Stimulated activated CD4-positive, alpha-beta T cell treated with anti-CD3 and anti-CD28 coated beads, Interleukin-12 subunit alpha, Interleukin-12 subunit beta, amount 100 ng/mL, for 24 hours (primary cell): ENCODE measurements at regions not wholly inside any gene's neighbourhood (a gene's known extent, or its start where the extent isn't known, plus 50 kb on each side); places are given as distances from the start of the nearest gene placed in this dataset.
"Not testable (repeated sequence)": the region's sequence is repeated elsewhere in the genome, so short reads cannot be mapped to it uniquely, and the experiment has no call there.

Source experiments
- DNase-seq, 2 experiments: peaks; one replicate each; pipeline ENCODE4 v3.0.0-alpha.2; 2020; ENCODE audit warnings: low read depth in 2 of 2

DNA sequence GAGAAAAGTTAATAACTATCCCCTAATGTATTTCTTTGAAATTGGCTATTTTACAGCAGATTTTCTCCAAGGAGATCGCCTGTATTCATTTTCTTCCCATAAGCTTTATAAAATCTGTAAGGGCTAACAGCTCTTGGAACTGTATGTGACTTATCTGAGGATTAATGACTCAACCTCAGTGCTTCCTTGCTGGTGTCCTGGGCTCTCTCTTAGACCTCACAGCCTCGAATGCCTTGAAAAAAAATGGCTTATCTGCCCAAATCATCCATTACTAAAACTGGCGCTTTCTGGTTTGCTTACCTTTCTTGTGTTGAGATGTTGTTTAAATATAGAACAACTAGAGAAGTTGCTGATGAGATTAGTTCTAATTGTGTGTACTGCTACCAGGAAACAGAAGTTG, 713.6 kb downstream of the SLC4A3 start:
- DNase-seq = no peak

DNA sequence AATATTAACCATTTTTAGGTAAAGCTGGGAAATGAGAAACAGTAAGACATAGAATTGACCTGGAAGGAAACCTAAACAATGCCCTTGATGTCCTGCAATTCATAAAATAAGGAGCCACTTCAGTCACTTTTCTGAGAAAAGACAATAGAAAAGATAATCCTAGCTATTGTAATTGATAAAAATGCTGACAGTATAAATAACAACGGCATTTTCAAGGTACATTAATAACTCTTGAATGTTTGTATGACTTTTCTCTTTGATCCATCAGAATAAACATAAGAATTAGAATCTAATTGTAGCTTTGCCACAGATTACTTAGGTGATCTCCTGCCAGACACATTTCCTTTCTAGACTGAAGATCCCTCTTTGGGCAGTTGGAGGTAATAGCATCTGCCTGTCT, 719.5 kb downstream of the SLC4A3 start:
- no peak for DNase-seq

DNA sequence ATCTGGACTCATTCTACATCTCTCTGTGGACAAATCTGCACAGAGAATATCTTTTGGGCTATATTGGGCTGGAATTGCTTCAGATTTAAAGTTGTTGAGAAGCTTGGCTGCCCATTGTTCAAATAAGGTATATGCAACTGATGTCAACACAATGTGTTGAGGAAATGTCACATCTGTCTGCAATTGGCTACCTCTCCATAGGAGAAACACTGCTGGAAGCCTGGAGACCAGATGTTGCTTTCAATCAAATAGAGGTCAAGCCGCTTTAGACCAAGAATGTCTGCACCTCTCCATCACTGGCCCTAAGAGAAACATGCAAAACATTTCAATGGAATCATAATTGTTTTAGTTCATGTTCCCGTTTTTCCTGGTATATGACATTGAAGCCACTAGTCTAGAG, 720.2 kb downstream of the SLC4A3 start:
- DNase-seq = no peak

DNA sequence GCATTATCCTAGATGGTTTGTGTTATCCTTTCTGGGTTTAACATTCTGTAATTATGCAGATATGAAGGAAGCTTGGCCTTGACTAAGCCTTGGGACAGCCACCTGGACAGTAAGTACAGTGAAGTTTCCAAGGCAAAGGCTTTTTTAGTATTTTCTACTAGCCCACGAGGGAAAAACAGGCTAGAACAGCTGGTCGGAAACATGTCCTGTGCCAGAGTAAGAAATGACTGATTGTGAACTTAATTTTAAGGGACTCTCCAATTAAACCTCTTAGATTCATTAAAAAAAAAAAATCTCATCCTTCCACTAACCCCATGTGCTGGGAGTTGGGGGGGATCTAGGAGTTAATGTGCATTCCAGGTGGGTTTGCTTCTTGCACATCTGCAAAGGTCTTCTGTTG, 720.8 kb downstream of the SLC4A3 start:
- DNase-seq = no peak

DNA sequence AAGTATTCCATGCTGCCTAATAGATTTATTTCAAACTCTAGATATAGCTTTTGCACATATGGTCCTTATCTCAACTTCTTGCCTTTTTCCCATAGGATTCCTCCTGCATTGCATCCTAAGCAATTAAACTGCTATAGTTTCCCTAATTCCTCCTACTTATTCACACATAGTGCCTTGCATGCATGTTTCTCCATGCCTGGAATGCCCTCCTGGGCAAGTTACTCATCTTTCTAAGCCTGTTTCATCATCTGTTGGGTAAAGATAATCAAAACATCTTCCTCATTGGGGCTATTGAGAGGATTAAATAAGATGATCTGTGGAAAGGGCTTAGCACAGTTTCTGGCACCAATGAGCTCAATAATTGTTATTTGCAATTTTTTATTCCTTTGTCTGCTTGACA, 726.5 kb downstream of the SLC4A3 start:
- DNase-seq = no peak

DNA sequence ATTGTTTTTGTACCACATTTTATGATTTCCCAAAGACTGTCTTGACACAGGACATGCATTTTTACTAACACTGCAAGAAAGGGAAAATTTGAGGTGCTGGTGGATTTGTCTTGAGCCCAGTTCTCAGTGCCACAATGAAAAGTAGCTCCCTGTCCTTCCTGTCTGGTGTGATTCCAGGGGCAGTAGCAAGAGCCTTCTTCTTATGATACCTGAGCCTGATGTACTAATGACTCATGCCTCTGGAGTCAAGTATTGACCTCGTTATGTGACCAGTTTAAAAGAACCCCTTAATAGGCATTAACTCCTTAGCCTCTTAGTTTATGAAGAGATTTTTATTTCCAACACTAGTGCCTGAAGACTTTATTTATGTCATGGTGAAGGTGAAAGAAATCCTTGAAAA, 728.6 kb downstream of the SLC4A3 start:
- no peak for DNase-seq

DNA sequence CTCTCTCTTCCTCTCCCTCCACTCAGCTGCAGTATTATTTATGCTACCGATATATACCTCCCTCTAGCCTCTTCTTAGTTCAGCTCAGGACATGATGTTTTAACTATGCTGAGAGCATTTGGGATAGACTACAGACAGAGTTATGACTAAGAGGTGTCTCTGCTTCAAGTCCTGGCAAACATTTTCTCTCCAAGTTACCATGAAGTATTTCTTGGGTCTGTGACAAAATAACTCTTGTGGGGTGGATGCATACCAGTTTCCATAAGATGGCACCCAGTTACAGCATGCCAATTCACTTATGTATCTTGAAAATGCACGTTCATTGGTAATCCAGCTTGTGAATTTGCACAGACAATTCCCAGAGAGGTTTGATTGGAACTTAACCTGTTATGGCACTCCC, 737.6 kb downstream of the SLC4A3 start:
- no peak for DNase-seq

DNA sequence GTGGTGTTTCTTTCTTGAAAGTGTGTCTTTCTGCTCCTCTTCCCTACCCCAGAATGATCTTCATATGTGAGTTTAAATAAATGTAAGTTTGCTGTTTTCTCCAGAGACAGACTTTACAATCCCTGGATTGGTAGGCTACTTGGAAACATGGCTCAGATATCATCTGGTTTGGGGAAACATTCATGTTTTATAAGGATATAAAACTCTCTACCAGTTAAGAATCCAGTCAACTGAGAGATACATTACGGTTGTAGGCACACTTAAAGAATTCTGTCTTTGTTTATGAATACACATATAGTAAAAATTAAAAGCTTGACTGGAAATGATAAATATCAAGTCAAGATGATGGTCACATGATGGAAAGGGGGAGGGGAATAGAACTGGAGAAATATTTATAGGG, 739.3 kb downstream of the SLC4A3 start:
- no peak for DNase-seq

DNA sequence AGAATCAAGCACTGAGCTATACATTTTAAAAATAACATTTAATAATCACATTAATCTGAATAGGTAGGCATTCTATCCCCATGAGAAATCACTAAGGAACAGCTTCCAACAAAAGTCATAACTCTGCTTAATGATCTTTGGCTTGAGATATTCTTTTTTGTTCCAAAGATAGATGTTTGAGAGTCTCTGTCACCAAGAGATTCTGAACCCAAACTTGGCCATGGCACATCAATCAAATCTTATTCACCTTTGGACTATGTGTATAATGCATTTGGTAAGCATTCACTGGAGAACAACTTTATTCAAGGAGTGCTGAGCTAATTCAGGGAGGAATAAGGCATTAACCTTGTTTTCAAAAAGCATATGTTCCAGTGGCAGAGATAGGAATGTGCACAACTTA, 743.3 kb downstream of the SLC4A3 start:
- no peak for DNase-seq

DNA sequence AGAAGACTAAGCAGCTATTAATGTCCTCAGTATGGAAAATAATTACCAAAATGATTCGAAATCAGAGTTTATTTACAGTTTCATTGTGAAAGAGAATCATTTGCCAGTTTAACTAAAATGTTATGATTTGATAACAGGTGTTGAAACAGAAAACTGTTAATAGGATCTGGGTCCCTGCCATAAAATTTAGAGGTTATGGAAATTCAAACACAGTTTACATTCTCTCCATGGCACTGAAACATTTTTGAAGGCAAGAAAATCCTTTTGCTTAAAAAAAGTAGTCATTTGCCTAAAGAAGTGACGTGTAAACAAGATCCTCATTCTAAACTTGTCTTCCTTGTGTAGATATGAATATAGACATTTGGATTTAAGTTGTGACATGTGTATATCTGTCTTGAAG, 743.8 kb downstream of the SLC4A3 start:
- DNase-seq = no peak

DNA sequence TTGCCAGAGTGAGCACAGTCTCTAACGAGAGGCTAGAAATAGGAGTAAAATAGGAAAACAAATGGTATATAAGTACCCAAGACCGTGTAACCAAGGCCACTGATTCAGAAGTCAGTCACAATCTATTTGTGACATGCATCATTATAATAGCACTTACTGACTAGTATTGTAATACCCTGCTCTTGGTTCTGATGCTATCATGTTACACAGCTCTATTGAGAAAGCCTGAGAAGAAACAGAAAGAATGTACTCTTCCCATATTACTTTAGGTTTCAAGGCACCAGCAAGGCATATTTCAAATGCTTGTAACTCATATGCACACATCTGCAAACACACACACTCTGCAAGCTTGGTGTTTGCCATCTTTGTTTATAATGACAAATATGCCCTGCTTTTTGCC, 746.4 kb downstream of the SLC4A3 start:
- DNase-seq = no peak

DNA sequence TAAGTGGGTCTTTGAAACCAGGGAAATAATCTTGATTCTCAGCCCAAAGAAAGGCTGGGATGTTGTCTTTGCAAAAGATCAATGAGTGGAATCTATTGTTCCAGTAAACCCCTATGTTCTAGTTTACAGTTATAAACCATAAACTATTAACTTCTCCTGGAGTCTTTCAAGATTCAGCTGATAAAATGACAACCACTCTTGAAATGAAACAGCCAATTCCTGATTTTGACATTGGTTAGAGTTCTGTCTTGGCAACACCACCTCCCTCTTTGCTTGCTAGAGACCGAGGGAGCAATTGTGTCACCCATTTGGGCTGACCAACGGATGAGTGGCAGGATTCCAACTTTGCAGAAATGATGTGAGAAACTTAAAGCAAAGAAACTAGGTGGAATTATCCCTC, 746.9 kb downstream of the SLC4A3 start:
- no peak for DNase-seq

DNA sequence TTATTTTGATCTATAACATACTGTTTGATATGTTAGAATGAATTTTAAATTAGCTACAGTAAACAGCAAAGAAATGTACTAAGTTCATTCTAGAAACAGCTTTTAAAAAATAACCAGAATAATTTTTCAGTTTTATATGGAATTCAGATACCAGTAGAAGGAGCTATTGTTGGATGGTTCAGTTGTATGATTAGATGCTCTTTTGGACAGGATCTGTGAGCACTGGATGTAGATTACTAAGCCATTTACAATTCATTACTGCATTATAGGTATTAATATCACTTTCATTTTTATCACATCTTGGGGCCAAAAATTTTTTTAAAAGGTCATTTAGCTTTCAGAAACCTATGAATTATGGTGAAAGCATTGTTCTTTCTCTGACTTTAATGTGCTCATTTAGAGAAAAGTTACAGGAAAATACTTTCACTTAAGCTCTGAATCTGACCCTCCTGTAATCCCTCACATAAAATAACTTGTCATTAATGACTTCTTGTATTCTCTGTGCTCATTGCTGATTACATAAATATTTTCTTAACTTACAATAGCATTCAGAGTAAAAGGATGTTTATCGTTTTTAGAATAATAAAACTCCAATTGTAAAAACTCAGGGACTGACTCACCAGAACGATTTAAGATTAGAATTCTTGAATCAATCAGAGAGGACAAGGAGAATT, 750.2 kb downstream of the SLC4A3 start:
- DNase-seq = no peak

DNA sequence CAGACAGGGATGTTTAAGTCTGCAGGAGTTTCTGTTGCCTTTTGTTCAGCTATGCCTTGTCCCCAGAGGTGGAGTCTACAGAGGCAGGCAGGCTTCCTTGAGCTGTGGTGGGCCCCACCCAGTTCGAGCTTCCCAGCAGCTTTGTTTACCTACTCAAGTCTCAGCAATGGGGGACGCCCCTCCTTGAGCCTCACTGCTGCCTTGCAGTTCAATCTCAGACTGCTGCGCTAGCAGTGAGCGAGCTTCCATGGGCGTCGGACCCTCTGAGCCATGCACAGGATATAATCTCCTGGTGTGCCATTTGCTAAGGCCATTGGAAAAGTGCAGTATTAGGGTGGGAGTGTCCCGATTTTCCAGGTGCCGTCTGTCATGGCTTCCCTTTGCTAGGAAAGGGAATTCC, 760.3 kb downstream of the SLC4A3 start:
- not testable (repeated sequence) for DNase-seq

DNA sequence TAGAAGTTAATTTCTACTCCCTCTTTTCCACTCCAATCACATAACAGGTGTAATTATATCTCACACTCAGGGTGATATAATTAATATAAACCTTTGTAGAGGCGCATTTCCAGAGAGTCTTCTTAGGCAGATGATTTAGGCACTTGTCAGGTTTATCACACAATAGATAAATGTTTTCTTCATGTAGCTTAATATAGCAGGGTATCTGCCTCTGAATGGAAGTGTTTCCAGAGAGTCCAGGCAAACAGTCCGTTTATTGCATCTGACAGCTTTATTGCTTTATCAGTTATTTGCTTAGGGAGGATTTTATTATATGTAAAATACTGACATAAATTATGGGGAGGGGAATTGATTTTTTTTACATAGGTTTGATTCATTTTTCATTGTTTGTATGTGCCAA, 766.3 kb downstream of the SLC4A3 start:
- no peak for DNase-seq

DNA sequence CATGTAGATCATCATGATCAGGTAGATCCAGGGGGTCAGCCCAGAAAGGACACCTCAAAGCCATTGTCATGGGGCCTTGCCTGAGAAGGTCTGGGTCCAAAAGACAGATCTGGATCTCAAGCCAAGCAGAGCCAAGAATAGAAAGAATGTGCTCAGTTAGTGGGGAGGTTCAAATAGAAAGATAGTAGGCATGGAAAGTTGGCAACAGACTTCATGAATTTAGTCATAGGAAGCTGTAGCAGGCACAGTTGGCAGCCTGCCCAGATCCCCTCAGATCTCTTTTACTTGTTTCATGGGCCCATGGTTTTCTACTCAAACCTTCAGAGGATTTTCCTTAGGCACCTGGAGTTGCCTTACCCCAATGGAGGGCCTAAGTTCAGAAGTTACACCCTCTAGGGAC, 767.0 kb downstream of the SLC4A3 start:
- no peak for DNase-seq

DNA sequence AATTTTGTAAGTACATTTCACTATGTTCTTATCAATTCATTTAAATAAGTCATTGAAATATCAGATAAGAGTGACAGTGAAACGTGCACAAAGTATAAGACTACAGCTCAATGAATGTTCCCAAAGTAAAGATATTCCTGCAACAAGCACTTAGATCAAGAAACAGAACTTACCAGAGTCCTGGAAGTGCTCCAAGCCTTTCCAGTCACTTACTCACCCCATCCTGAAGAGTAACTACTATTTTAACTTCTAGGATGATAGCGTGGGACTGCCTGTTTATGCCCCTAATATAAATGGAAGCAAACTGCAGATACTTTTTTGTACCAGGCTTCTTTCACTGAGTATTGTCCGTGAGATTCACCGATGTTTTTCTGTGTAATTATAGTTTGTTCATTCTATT, 768.9 kb downstream of the SLC4A3 start:
- no peak for DNase-seq

DNA sequence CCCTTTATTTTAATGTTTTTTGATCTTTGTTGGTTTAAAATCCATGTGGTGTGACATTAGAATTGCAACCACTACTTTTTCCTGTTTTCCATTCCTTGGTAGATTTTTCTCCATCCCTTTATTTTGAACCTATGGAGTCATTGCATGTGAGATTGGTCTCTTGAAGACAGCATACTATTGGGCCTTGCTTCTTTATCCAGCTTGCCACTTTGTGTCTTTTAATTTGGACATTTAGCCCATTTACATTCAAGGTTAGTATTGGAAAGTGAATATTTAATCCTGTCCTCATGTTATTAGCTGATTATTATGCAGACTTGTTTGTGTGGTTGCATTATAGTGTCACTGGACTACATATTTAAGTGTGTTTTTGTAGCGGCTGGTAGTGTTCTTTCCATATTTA, 782.9 kb downstream of the SLC4A3 start:
- DNase-seq = no peak

DNA sequence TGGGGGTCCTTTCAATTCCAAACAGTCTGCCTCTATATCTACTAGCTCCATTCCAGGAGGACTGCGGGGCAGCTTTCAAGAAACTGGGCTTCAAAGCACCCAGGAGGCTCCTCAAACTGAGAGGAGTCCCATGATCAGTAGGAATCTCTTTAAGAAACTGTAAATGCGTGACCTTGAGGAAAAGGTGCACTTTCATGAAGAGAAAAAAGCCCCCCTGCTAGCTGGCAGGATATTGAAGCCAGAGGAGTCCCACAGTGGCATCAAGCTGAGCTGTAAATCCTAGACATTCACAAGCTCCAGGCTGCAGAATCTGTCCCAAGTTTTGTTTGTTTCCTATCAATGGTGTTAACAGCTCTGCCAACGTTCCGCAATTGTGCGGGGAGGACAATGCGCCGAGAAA, 790.1 kb downstream of the SLC4A3 start:
- no peak for DNase-seq

DNA sequence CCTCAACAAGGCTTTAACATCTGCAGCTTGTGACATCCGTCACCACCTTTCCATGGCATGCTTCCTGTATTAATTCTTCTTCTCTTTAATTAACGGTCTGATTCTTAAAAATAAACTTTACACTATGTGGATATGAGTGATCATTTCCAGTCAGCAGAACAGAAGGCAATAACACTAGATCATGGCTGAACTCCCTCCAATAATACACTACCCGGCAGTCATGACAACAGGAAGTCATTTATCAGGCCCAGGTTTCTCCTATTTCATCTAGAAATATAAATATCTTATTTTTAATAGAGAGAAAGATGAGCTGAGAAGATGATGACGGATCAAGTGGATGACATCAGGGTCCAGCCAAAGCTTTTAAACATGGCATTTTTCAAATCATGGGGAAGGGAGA, 792.2 kb downstream of the SLC4A3 start:
- no peak for DNase-seq

DNA sequence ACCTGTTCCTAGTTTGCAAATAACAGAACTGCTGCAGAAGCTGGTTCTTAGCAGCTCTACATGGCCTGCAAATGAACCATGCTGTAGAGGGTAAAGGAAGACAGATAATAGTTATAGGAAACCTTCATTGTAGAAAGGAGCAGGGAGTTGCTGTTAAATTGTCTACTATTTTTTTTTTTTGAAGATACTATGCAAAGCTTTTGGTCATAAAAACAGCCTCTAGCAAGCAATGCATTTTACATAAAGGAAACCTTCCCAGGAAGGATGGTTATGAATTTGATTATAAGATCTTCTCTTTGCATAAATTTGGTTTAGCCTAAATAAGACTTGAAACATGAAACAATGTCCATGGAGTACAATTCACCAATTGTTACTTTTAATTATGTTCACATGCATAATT, 793.4 kb downstream of the SLC4A3 start:
- no peak for DNase-seq

DNA sequence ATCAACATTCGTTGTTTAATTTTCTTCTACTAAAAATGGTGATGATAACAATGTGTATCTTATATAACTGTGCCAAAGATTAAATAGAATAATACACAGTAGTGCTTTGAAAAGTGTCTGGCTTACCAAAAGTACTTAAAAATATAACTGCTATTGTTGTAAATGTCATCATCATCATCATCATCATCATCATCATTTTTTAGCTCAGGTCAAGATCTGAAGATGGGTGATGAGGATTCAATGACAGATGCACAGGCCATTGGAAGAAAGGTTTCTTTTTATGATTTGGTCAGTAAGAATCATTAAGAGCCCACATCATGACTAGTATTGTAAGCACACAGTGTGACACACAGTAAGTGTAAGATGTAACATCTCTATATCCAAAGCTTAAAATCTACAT, 795.2 kb downstream of the SLC4A3 start:
- DNase-seq = no peak

DNA sequence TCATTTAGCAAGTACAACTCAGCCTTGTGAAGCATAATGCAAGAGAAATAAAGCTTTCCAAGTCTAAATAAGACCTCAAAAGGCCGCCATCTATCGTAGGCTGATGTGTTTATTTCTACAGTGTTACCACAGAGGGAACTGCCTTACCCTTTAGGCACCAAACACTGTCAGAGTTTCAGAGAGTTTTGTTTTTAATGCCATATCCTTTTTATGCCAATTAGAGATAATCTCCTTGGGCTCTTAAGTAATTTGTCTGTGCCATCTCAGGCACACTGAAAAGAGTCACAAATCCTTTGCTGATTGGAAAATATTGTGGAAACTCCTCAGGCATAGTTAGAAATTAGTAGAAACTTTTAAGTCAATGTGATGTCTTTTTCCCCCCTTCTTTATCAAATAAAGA, 797.1 kb downstream of the SLC4A3 start:
- DNase-seq = no peak

DNA sequence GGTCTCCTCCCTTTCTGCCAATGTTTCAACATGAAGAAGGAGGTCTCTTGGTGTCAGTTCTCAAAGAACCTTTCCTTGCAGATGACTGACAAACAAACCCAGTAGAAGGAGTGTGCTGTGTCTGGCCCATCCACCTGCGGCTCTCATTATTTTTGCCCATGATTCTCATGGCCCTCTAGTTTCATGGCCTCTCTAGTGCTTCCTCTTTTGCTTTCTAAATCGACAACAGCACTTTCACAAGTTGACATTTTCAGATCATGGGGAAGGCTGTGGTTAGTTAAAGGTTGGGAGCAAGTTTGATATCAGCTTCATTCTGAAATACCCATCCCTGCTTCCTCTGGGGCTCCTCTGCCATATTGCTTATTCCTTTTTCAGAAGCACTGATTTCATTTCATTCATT, 805.2 kb downstream of the SLC4A3 start:
- no peak for DNase-seq

DNA sequence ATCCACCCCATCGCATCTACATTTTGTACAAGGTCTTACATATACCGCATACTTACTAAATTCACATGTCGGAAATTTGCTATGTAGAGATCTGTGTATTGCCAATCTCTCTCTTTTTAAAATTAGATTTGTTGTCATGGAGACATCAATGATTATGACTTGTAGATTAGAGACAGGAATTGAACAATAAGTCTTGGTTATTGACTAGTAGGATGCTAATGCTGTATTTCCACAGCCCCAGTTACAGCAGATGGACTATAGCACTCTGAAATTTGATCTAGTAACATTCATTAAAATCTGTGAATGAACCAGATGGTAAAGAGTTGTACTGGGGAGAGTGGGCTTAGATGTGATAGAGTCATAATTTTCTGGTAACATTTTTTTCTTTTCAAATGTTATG, 805.7 kb downstream of the SLC4A3 start:
- no peak for DNase-seq
